ENCODE measurements at regions not wholly inside any gene's neighbourhood (a gene's known extent, or its start where the extent isn't known, plus 50 kb on each side); places are given as distances from the start of the nearest gene placed in this dataset.

- TF ChIP-seq CTCF (IDR thresholded peaks at IDR 0.05) (no peak), POLR2A (IDR thresholded peaks at IDR 0.05) (no peak)
Observed at GRCh38 chr10:33697016-33697415, 362.5 kb upstream of the NRP1 start.

Measured in uterus (tissue), 2 donors.